ENCODE measurements at regions not wholly inside any gene's neighbourhood (a gene's known extent, or its start where the extent isn't known, plus 50 kb on each side); places are given as distances from the start of the nearest gene placed in this dataset.

- no peak overlapping the region for H2AFZ ChIP-seq (ENCODE audit: low read depth, low read length)
- peaks cover 4% of the 10 kb centered on the region for H3K27me3 Mint-ChIP-seq (ENCODE audit: low read depth, unreplicated experiment)
- H3K36me3 ChIP-seq (ENCODE audit: insufficient read depth, low read length) = no peaks in the 10 kb centered on the region
- H3K4me1 ChIP-seq (ENCODE audit: insufficient read depth, low read length) = no peaks in the 10 kb centered on the region
- no peak overlapping the region for H3K4me3 Mint-ChIP-seq (ENCODE audit: unreplicated experiment)
- H3K27ac Mint-ChIP-seq (ENCODE audit: unreplicated experiment) = no peak overlapping the region
- no peaks in the 10 kb centered on the region for H3K4me1 Mint-ChIP-seq (ENCODE audit: low read depth, unreplicated experiment)
- no peak overlapping the region for H3K4me2 ChIP-seq (ENCODE audit: low read length)
- H4K20me1 ChIP-seq (ENCODE audit: insufficient read depth, low read length) = no peaks in the 10 kb centered on the region
- DNase-seq (ENCODE audit: low read depth) (no peak), FAIRE-seq (no peak)
- H3K27ac ChIP-seq (ENCODE audit: low read depth, low read length) = no peak overlapping the region
- H3K9me3 Mint-ChIP-seq (ENCODE audit: unreplicated experiment) = no peaks in the 10 kb centered on the region
- H3K9ac ChIP-seq (ENCODE audit: low read length) = no peak overlapping the region
- no peak overlapping the region for H3K4me3 ChIP-seq (ENCODE audit: insufficient read depth, low read depth, low read length)
- no peaks in the 10 kb centered on the region for H3K79me2 ChIP-seq (ENCODE audit: insufficient read depth, low read length)
- TF ChIP-seq, protein P1, sequence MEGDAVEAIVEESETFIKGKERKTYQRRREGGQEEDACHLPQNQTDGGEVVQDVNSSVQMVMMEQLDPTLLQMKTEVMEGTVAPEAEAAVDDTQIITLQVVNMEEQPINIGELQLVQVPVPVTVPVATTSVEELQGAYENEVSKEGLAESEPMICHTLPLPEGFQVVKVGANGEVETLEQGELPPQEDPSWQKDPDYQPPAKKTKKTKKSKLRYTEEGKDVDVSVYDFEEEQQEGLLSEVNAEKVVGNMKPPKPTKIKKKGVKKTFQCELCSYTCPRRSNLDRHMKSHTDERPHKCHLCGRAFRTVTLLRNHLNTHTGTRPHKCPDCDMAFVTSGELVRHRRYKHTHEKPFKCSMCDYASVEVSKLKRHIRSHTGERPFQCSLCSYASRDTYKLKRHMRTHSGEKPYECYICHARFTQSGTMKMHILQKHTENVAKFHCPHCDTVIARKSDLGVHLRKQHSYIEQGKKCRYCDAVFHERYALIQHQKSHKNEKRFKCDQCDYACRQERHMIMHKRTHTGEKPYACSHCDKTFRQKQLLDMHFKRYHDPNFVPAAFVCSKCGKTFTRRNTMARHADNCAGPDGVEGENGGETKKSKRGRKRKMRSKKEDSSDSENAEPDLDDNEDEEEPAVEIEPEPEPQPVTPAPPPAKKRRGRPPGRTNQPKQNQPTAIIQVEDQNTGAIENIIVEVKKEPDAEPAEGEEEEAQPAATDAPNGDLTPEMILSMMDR (IDR thresholded peaks at IDR 0.05; ENCODE audit: insufficient read depth, low read depth, low read length) = no peak
- no peak for TF ChIP-seq EZH2 (IDR thresholded peaks at IDR 0.05; ENCODE audit: insufficient read depth, low read length)
- no peaks in the 10 kb centered on the region for H3K27me3 ChIP-seq (ENCODE audit: insufficient read depth, low read length)
- H3K9me3 ChIP-seq (ENCODE audit: insufficient read depth, low read depth, low read length) = no peaks in the 10 kb centered on the region
- H3K36me3 Mint-ChIP-seq (ENCODE audit: low read depth, unreplicated experiment) = no peaks in the 10 kb centered on the region
Measured at GRCh38 chr18:75831960-75832359, 404.5 kb upstream of the SMIM21 start.

DNA sequence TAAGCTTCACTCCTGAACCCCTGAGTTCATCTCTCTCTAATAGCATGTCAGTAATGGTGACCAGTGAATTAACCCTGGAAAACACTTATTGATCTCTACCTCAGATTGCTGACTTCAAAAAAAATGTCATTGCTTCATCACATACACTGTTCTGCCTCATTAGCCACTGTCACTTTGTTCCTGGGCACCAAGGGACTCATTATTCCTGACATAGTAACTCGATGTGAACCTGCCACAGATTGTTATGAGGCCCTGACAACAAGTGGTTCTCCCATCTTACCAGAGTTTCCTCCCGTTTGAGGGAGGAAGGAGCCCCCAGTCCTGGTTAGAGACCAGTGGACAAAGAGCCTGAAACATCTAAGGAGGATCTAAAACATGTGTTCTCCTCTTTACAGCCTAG lies 403.3 kb upstream of the SMIM21 start:
- H3K36me3 Mint-ChIP-seq (ENCODE audit: low read depth, unreplicated experiment) = no peaks in the 10 kb centered on the region
- H3K27ac Mint-ChIP-seq (ENCODE audit: unreplicated experiment) = no peak overlapping the region
- no peaks in the 10 kb centered on the region for H3K4me1 ChIP-seq (ENCODE audit: insufficient read depth, low read length)
- DNase-seq (ENCODE audit: low read depth) (no peak), FAIRE-seq (no peak)
- no peak overlapping the region for H3K4me3 Mint-ChIP-seq (ENCODE audit: unreplicated experiment)
- no peak overlapping the region for H3K27ac ChIP-seq (ENCODE audit: low read depth, low read length)
- H2AFZ ChIP-seq (ENCODE audit: low read depth, low read length) = no peak overlapping the region
- no peaks in the 10 kb centered on the region for H3K27me3 ChIP-seq (ENCODE audit: insufficient read depth, low read length)
- H4K20me1 ChIP-seq (ENCODE audit: insufficient read depth, low read length) = no peaks in the 10 kb centered on the region
- H3K4me1 Mint-ChIP-seq (ENCODE audit: low read depth, unreplicated experiment) = no peaks in the 10 kb centered on the region
- H3K4me2 ChIP-seq (ENCODE audit: low read length) = no peak overlapping the region
- TF ChIP-seq EZH2 (IDR thresholded peaks at IDR 0.05; ENCODE audit: insufficient read depth, low read length) = no peak
- TF ChIP-seq, protein P1 (IDR thresholded peaks at IDR 0.05; ENCODE audit: insufficient read depth, low read depth, low read length) = no peak
- peaks cover 3% of the 10 kb centered on the region for H3K27me3 Mint-ChIP-seq (ENCODE audit: low read depth, unreplicated experiment)
- no peak overlapping the region for H3K4me3 ChIP-seq (ENCODE audit: insufficient read depth, low read depth, low read length)
- no peaks in the 10 kb centered on the region for H3K79me2 ChIP-seq (ENCODE audit: insufficient read depth, low read length)
- no peak overlapping the region for H3K9ac ChIP-seq (ENCODE audit: low read length)
- no peaks in the 10 kb centered on the region for H3K9me3 ChIP-seq (ENCODE audit: insufficient read depth, low read depth, low read length)
- H3K36me3 ChIP-seq (ENCODE audit: insufficient read depth, low read length) = no peaks in the 10 kb centered on the region
- no peaks in the 10 kb centered on the region for H3K9me3 Mint-ChIP-seq (ENCODE audit: unreplicated experiment)

DNA sequence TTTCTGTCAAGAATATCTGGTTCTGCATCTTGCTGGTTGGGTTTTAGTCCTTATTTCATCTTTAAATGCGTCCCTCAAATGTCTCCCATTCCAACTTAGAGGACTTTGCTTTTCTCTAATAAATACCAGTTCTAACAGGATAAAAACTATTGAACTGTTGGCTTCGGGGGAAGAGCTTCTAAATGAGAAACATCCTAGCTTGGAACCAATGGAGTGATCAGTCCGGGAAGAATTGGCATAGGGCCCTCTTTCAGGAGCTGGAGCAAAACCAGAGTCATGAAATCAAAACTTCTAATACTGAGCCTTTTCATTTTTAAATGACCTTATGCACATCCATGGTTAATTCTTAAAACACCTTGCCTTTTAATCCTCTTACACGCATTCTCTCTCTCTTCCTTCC lies 401.6 kb upstream of the SMIM21 start:
- Histone ChIP-seq H3K4me1 (ENCODE audit: insufficient read depth, low read length) (no peaks in the 10 kb centered on the region), H3K36me3 (ENCODE audit: insufficient read depth, low read length) (no peaks in the 10 kb centered on the region), H3K4me3 (ENCODE audit: insufficient read depth, low read depth, low read length) (no peak overlapping the region), H4K20me1 (ENCODE audit: insufficient read depth, low read length) (no peaks in the 10 kb centered on the region), H3K79me2 (ENCODE audit: insufficient read depth, low read length) (no peaks in the 10 kb centered on the region), H2AFZ (ENCODE audit: low read depth, low read length) (no peak overlapping the region), H3K9me3 (ENCODE audit: insufficient read depth, low read depth, low read length) (no peaks in the 10 kb centered on the region), H3K4me2 (ENCODE audit: low read length) (no peak overlapping the region), H3K27ac (ENCODE audit: low read depth, low read length) (no peak overlapping the region), H3K9ac (ENCODE audit: low read length) (no peak overlapping the region), H3K27me3 (ENCODE audit: insufficient read depth, low read length) (no peaks in the 10 kb centered on the region)
- Mint-ChIP-seq H3K4me3 (ENCODE audit: unreplicated experiment) (no peak overlapping the region), H3K27ac (ENCODE audit: unreplicated experiment) (no peak overlapping the region), H3K36me3 (ENCODE audit: low read depth, unreplicated experiment) (no peaks in the 10 kb centered on the region), H3K9me3 (ENCODE audit: unreplicated experiment) (no peaks in the 10 kb centered on the region), H3K4me1 (ENCODE audit: low read depth, unreplicated experiment) (no peaks in the 10 kb centered on the region), H3K27me3 (ENCODE audit: low read depth, unreplicated experiment) (peaks cover 10% of the 10 kb centered on the region)
- no peak for TF ChIP-seq EZH2 (IDR thresholded peaks at IDR 0.05; ENCODE audit: insufficient read depth, low read length)
- TF ChIP-seq, protein P1 (IDR thresholded peaks at IDR 0.05; ENCODE audit: insufficient read depth, low read depth, low read length) = no peak
- DNase-seq (ENCODE audit: low read depth) (no peak), FAIRE-seq (no peak)

All from astrocyte (in vitro differentiated cells and primary cell).